ENCODE measurements at regions not wholly inside any gene's neighbourhood (a gene's known extent, or its start where the extent isn't known, plus 50 kb on each side); places are given as distances from the start of the nearest gene placed in this dataset.

DNA sequence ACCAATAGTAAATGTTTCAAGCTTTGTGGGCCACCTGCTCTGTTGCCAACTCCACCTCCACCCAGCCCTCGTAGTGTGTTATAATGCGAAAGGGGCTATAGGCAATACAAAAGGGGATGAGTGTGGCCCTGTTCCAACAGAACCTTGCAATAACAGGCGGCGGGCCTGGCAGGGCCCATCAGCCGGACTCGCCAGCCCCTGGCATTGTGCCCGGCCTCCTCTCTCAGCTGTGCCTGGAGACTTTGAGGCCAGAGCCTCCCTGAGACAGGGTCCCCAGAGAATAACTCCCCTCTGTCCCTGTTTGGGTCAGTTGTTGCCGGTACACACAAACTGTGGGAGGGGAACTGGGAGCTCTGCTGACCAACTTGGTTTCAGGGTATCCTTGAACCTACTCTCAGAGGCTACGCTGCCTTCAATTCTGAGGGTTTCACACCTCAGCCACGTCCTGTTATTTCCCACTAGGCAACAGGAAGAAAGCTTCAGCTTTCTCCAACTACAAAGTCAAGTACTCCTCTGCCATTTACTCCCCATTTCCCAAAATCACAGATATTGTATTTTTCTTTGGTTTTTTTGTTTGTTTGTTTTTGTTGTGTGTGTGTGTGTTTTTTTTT is 58.0 kb upstream of the ZNF236 start:
- no peak for TF ChIP-seq EP300 (IDR thresholded peaks at IDR 0.05)
- TF ChIP-seq CTCF (IDR thresholded peaks at IDR 0.05) = no peak
- no peak for TF ChIP-seq POLR2A (IDR thresholded peaks at IDR 0.05)
